ENCODE measurements at regions not wholly inside any gene's neighbourhood (a gene's known extent, or its start where the extent isn't known, plus 50 kb on each side); places are given as distances from the start of the nearest gene placed in this dataset.

DNA sequence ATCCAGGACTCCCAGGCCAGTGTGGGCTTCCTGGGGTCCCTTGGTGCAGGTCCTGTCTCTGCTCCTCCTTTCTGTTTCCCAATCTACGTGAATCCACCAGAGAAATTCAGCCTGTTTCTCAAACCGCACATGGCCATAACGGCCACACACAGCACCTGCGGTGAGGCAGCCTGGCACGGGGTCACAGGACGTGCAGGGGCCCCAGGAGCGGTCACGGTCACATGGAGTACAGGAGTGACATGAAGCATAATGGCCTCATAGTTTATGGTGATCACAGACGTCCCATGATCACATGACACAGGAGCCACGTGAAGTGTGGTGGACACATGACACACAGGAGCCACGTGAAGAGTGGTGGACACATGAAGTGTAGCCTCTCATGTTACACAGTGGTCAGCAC, 248.5 kb upstream of the IRX4 start:
- TF ChIP-seq, protein P1, sequence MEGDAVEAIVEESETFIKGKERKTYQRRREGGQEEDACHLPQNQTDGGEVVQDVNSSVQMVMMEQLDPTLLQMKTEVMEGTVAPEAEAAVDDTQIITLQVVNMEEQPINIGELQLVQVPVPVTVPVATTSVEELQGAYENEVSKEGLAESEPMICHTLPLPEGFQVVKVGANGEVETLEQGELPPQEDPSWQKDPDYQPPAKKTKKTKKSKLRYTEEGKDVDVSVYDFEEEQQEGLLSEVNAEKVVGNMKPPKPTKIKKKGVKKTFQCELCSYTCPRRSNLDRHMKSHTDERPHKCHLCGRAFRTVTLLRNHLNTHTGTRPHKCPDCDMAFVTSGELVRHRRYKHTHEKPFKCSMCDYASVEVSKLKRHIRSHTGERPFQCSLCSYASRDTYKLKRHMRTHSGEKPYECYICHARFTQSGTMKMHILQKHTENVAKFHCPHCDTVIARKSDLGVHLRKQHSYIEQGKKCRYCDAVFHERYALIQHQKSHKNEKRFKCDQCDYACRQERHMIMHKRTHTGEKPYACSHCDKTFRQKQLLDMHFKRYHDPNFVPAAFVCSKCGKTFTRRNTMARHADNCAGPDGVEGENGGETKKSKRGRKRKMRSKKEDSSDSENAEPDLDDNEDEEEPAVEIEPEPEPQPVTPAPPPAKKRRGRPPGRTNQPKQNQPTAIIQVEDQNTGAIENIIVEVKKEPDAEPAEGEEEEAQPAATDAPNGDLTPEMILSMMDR (IDR thresholded peaks at IDR 0.05; ENCODE audit: poor library complexity, severe bottlenecking) = no peak
- TF ChIP-seq TAF1 (IDR thresholded peaks at IDR 0.05; ENCODE audit: low read depth) (no peak), POLR2AphosphoS5 (IDR thresholded peaks at IDR 0.05) (no peak), EZH2 (IDR thresholded peaks at IDR 0.05; ENCODE audit: borderline replicate concordance, insufficient read depth, low read length, poor library complexity, severe bottlenecking) (no peak), RAD21 (conservative IDR thresholded peaks at IDR 0.05) (no peak), EP300 (conservative IDR thresholded peaks at IDR 0.05; ENCODE audit: poor library complexity, severe bottlenecking) (no peak), MXI1 (conservative IDR thresholded peaks at IDR 0.05; ENCODE audit: poor library complexity, severe bottlenecking) (no peak)
- TF ChIP-seq, protein P2, sequence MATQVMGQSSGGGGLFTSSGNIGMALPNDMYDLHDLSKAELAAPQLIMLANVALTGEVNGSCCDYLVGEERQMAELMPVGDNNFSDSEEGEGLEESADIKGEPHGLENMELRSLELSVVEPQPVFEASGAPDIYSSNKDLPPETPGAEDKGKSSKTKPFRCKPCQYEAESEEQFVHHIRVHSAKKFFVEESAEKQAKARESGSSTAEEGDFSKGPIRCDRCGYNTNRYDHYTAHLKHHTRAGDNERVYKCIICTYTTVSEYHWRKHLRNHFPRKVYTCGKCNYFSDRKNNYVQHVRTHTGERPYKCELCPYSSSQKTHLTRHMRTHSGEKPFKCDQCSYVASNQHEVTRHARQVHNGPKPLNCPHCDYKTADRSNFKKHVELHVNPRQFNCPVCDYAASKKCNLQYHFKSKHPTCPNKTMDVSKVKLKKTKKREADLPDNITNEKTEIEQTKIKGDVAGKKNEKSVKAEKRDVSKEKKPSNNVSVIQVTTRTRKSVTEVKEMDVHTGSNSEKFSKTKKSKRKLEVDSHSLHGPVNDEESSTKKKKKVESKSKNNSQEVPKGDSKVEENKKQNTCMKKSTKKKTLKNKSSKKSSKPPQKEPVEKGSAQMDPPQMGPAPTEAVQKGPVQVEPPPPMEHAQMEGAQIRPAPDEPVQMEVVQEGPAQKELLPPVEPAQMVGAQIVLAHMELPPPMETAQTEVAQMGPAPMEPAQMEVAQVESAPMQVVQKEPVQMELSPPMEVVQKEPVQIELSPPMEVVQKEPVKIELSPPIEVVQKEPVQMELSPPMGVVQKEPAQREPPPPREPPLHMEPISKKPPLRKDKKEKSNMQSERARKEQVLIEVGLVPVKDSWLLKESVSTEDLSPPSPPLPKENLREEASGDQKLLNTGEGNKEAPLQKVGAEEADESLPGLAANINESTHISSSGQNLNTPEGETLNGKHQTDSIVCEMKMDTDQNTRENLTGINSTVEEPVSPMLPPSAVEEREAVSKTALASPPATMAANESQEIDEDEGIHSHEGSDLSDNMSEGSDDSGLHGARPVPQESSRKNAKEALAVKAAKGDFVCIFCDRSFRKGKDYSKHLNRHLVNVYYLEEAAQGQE (IDR thresholded peaks at IDR 0.05; ENCODE audit: borderline replicate concordance) = no peak

Data from neural cell (in vitro differentiated cells).